ENCODE measurements at regions not wholly inside any gene's neighbourhood (a gene's known extent, or its start where the extent isn't known, plus 50 kb on each side); places are given as distances from the start of the nearest gene placed in this dataset.

GRCh38 chr5:18105449-18105848, 471.2 kb downstream of the TAF11L14 start:
- no peaks in the 10 kb centered on the region for H3K79me2 ChIP-seq (replicated peaks; ENCODE audit: insufficient read depth)
- H3K4me1 Mint-ChIP-seq = no peaks in the 10 kb centered on the region
- no peak for ATAC-seq
- no peaks in the 10 kb centered on the region for H3K27me3 Mint-ChIP-seq (ENCODE audit: insufficient read depth, low read depth, poor library complexity)
- H3K4me3 Mint-ChIP-seq = no peak overlapping the region
- no peaks in the 10 kb centered on the region for H3K9me2 ChIP-seq (ENCODE audit: insufficient read depth)
- H3K4me2 ChIP-seq = no peak overlapping the region
- 0 out of 2 replicates have a peak, but pooled peaks cover 3% of the 10 kb centered on the region for H3K4me1 ChIP-seq (ENCODE audit: insufficient read depth)
- H3K36me3 ChIP-seq (ENCODE audit: insufficient read depth) = no peaks in the 10 kb centered on the region
- TF ChIP-seq, protein P1, sequence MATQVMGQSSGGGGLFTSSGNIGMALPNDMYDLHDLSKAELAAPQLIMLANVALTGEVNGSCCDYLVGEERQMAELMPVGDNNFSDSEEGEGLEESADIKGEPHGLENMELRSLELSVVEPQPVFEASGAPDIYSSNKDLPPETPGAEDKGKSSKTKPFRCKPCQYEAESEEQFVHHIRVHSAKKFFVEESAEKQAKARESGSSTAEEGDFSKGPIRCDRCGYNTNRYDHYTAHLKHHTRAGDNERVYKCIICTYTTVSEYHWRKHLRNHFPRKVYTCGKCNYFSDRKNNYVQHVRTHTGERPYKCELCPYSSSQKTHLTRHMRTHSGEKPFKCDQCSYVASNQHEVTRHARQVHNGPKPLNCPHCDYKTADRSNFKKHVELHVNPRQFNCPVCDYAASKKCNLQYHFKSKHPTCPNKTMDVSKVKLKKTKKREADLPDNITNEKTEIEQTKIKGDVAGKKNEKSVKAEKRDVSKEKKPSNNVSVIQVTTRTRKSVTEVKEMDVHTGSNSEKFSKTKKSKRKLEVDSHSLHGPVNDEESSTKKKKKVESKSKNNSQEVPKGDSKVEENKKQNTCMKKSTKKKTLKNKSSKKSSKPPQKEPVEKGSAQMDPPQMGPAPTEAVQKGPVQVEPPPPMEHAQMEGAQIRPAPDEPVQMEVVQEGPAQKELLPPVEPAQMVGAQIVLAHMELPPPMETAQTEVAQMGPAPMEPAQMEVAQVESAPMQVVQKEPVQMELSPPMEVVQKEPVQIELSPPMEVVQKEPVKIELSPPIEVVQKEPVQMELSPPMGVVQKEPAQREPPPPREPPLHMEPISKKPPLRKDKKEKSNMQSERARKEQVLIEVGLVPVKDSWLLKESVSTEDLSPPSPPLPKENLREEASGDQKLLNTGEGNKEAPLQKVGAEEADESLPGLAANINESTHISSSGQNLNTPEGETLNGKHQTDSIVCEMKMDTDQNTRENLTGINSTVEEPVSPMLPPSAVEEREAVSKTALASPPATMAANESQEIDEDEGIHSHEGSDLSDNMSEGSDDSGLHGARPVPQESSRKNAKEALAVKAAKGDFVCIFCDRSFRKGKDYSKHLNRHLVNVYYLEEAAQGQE (IDR thresholded peaks at IDR 0.05; ENCODE audit: unreplicated experiment) = no peak
- TF ChIP-seq CREB1 (CRISPR knock-in tag; IDR thresholded peaks at IDR 0.05; ENCODE audit: low read depth) (no peak), CTCF (conservative IDR thresholded peaks at IDR 0.05; ENCODE audit: low read depth in 2 of 2) (no peak), POLR2AphosphoS5 (IDR thresholded peaks at IDR 0.05; ENCODE audit: low read depth) (no peak), NANOG (IDR thresholded peaks at IDR 0.05; ENCODE audit: borderline replicate concordance) (no peak)
- no peaks in the 10 kb centered on the region for H3K27me3 ChIP-seq (ENCODE audit: insufficient read depth)
- DNase-seq (ENCODE audit: low spot score) = no peak
- no peaks in the 10 kb centered on the region for H3K36me3 Mint-ChIP-seq (ENCODE audit: low read depth)
- H3K4me3 ChIP-seq = no peak overlapping the region
- H4K20me1 ChIP-seq (replicated peaks; ENCODE audit: insufficient read depth) = no peaks in the 10 kb centered on the region
- H3F3A ChIP-seq (replicated peaks; ENCODE audit: low read depth) = no peaks in the 10 kb centered on the region
- H3K9me3 Mint-ChIP-seq = no peaks in the 10 kb centered on the region
- no peak overlapping the region for H3K27ac Mint-ChIP-seq
- no peak overlapping the region for H2AFZ ChIP-seq
- H3K27ac ChIP-seq (ENCODE audit: low read depth) = no peak overlapping the region

- Histone ChIP-seq H3K27ac (ENCODE audit: low read depth) (no peak overlapping the region), H3K4me1 (ENCODE audit: insufficient read depth) (no peaks in the 10 kb centered on the region), H2AFZ (no peak overlapping the region), H3K9me2 (ENCODE audit: insufficient read depth) (no peaks in the 10 kb centered on the region), H3K27me3 (ENCODE audit: insufficient read depth) (no peaks in the 10 kb centered on the region), H3F3A (replicated peaks; ENCODE audit: low read depth) (no peaks in the 10 kb centered on the region), H3K79me2 (replicated peaks; ENCODE audit: insufficient read depth) (no peaks in the 10 kb centered on the region), H3K4me2 (no peak overlapping the region), H3K4me3 (no peak overlapping the region), H3K36me3 (ENCODE audit: insufficient read depth) (no peaks in the 10 kb centered on the region), H4K20me1 (replicated peaks; ENCODE audit: insufficient read depth) (no peaks in the 10 kb centered on the region)
- Mint-ChIP-seq H3K4me1 (peaks cover 9% of the 10 kb centered on the region; the same call in 2 of the 3 replicates), H3K36me3 (ENCODE audit: low read depth) (no peaks in the 10 kb centered on the region), H3K27ac (no peak overlapping the region), H3K4me3 (no peak overlapping the region), H3K9me3 (no peaks in the 10 kb centered on the region), H3K27me3 (ENCODE audit: insufficient read depth, low read depth, poor library complexity) (no peaks in the 10 kb centered on the region)
- no peak for ATAC-seq
- DNase-seq (ENCODE audit: low spot score) = no peak
- no peak for TF ChIP-seq CREB1 (CRISPR knock-in tag; IDR thresholded peaks at IDR 0.05; ENCODE audit: low read depth)
- no peak for TF ChIP-seq CTCF (conservative IDR thresholded peaks at IDR 0.05; ENCODE audit: low read depth in 2 of 2)
- no peak for TF ChIP-seq POLR2AphosphoS5 (IDR thresholded peaks at IDR 0.05; ENCODE audit: low read depth)
- TF ChIP-seq, protein P2, sequence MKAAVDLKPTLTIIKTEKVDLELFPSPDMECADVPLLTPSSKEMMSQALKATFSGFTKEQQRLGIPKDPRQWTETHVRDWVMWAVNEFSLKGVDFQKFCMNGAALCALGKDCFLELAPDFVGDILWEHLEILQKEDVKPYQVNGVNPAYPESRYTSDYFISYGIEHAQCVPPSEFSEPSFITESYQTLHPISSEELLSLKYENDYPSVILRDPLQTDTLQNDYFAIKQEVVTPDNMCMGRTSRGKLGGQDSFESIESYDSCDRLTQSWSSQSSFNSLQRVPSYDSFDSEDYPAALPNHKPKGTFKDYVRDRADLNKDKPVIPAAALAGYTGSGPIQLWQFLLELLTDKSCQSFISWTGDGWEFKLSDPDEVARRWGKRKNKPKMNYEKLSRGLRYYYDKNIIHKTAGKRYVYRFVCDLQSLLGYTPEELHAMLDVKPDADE (IDR thresholded peaks at IDR 0.05) = no peak
Measured at GRCh38 chr5:18111906-18112465, 477.7 kb downstream of the TAF11L14 start.
